Nephron progenitor cell (in vitro differentiated cells): ENCODE measurements at regions not wholly inside any gene's neighbourhood (a gene's known extent, or its start where the extent isn't known, plus 50 kb on each side); places are given as distances from the start of the nearest gene placed in this dataset.

Experiments
- DNase-seq: peaks from one replicate; pipeline ENCODE4 v3.0.0; 2021
- H3K27ac Mint-ChIP-seq: 2 replicates; pipeline ENCODE4 v1.8.0; 2021; ENCODE audit warnings: mild to moderate bottlenecking, moderate library complexity, mixed read lengths
- H3K27me3 Mint-ChIP-seq: 2 replicates; pipeline ENCODE4 v1.8.0; 2021; ENCODE audit warnings: mild to moderate bottlenecking, low read depth, mixed read lengths; ENCODE audit not compliant: poor library complexity
- H3K36me3 Mint-ChIP-seq: 2 replicates; pipeline ENCODE4 v1.8.0; 2021; ENCODE audit warnings: low read depth, mixed read lengths
- H3K4me1 Mint-ChIP-seq: 2 replicates; pipeline ENCODE4 v1.8.0; 2021; ENCODE audit warnings: mixed read lengths
- H3K4me3 Mint-ChIP-seq: 2 replicates; pipeline ENCODE4 v1.8.0; 2021; ENCODE audit warnings: mild to moderate bottlenecking, moderate library complexity, mixed read lengths
- H3K9me3 Mint-ChIP-seq: 2 replicates; pipeline ENCODE4 v1.8.0; 2021; ENCODE audit warnings: mild to moderate bottlenecking, moderate library complexity, mixed read lengths
- CTCF ChIP-seq: fragments of 200-600 bp; sonication (generic); IDR thresholded peaks from 2 replicates; pipeline ENCODE4 v1.5.0; 2021; ENCODE audit warnings: antibody characterized with exemption

GRCh38 chr7:52715701-52716100 lies 319.7 kb upstream of the POM121L12 start:
- no peak for TF ChIP-seq CTCF
- DNase-seq: no peak
- no peaks in the 10 kb centered on the region for H3K36me3 Mint-ChIP-seq
- H3K9me3 Mint-ChIP-seq: no peaks in the 10 kb centered on the region
- H3K4me3 Mint-ChIP-seq: no peak overlapping the region
- no peak overlapping the region for H3K27ac Mint-ChIP-seq
- no peaks in the 10 kb centered on the region for H3K27me3 Mint-ChIP-seq
- H3K4me1 Mint-ChIP-seq: no peaks in the 10 kb centered on the region

GRCh38 chr7:52712938-52713337 lies 322.5 kb upstream of the POM121L12 start:
- H3K27me3 Mint-ChIP-seq: no peaks in the 10 kb centered on the region
- no peak overlapping the region for H3K4me3 Mint-ChIP-seq

GRCh38 chr7:52711951-52712350 lies 323.5 kb upstream of the POM121L12 start:
- Mint-ChIP-seq H3K9me3 (peaks cover 5% of the 10 kb centered on the region), H3K36me3 (no peaks in the 10 kb centered on the region), H3K4me1 (no peaks in the 10 kb centered on the region), H3K27me3 (no peaks in the 10 kb centered on the region), H3K27ac (no peak overlapping the region), H3K4me3 (no peak overlapping the region)
- no peak for TF ChIP-seq CTCF
- DNase-seq: no peak

More at GRCh38 chr7:52712938-52713337, 322.5 kb upstream of the POM121L12 start:
- Mint-ChIP-seq H3K4me1 (no peaks in the 10 kb centered on the region), H3K27ac (no peak overlapping the region), H3K9me3 (peaks cover 5% of the 10 kb centered on the region), H3K36me3 (no peaks in the 10 kb centered on the region)
- DNase-seq: no peak
- TF ChIP-seq CTCF: no peak

GRCh38 chr7:52708846-52709245 lies 326.6 kb upstream of the POM121L12 start:
- H3K9me3 Mint-ChIP-seq: peaks cover 5% of the 10 kb centered on the region
- no peak for DNase-seq
- no peak overlapping the region for H3K4me3 Mint-ChIP-seq
- H3K36me3 Mint-ChIP-seq: no peaks in the 10 kb centered on the region
- no peak overlapping the region for H3K27ac Mint-ChIP-seq
- no peak for TF ChIP-seq CTCF
- no peaks in the 10 kb centered on the region for H3K4me1 Mint-ChIP-seq
- H3K27me3 Mint-ChIP-seq: no peaks in the 10 kb centered on the region

GRCh38 chr7:52705768-52706167 lies 329.7 kb upstream of the POM121L12 start:
- Mint-ChIP-seq H3K27ac (no peak overlapping the region), H3K4me1 (no peaks in the 10 kb centered on the region)

More at GRCh38 chr7:52705768-52706167, 329.7 kb upstream of the POM121L12 start:
- Mint-ChIP-seq H3K36me3 (no peaks in the 10 kb centered on the region), H3K4me3 (no peak overlapping the region), H3K27me3 (no peaks in the 10 kb centered on the region), H3K9me3 (peaks cover 5% of the 10 kb centered on the region)
- no peak for TF ChIP-seq CTCF
- DNase-seq: no peak
